Fibroblast of skin of right quadriceps (primary cell): ENCODE measurements at regions not wholly inside any gene's neighbourhood (a gene's known extent, or its start where the extent isn't known, plus 50 kb on each side); places are given as distances from the start of the nearest gene placed in this dataset.
"Not testable (repeated sequence)": the region's sequence is repeated elsewhere in the genome, so short reads cannot be mapped to it uniquely, and the experiment has no call there.

ENCODE experiments used
- DNase-seq: peaks from one replicate; pipeline ENCODE4 v3.0.0-alpha.2; 2013

- DNase-seq = no peak
Measured at GRCh38 chr17:70375813-70376770, 206.8 kb downstream of the KCNJ2 start.

- DNase-seq = no peak
Measured at GRCh38 chr17:70377654-70378053, 208.3 kb downstream of the KCNJ2 start.

GRCh38 chr17:70378076-70378475, 208.7 kb downstream of the KCNJ2 start:
- no peak for DNase-seq

GRCh38 chr17:70379945-70380344, 210.6 kb downstream of the KCNJ2 start:
- no peak for DNase-seq

GRCh38 chr17:70381916-70382315, 212.6 kb downstream of the KCNJ2 start:
- not testable (repeated sequence) for DNase-seq

GRCh38 chr17:70388326-70388725, 219.0 kb downstream of the KCNJ2 start:
- DNase-seq = no peak

GRCh38 chr17:70389232-70389757, 220.0 kb downstream of the KCNJ2 start:
- not testable (repeated sequence) for DNase-seq

GRCh38 chr17:70390049-70390448, 220.7 kb downstream of the KCNJ2 start:
- no peak for DNase-seq

GRCh38 chr17:70394473-70395232, 225.3 kb downstream of the KCNJ2 start:
- DNase-seq = no peak

GRCh38 chr17:70405492-70406220, 236.3 kb downstream of the KCNJ2 start:
- peak; percentile 97 for DNase-seq

- DNase-seq = peak; percentile 29
Measured at GRCh38 chr17:70407506-70407905, 238.2 kb downstream of the KCNJ2 start.

GRCh38 chr17:70408768-70409167, 239.4 kb downstream of the KCNJ2 start:
- DNase-seq = no peak

- DNase-seq = no peak
Measured at GRCh38 chr17:70414300-70414699, 245.0 kb downstream of the KCNJ2 start.

GRCh38 chr17:70420861-70421445, 251.6 kb downstream of the KCNJ2 start:
- peak; percentile 34 for DNase-seq

GRCh38 chr17:70422862-70423261, 253.5 kb downstream of the KCNJ2 start:
- no peak for DNase-seq

- no peak for DNase-seq
Measured at GRCh38 chr17:70423562-70423961, 254.2 kb downstream of the KCNJ2 start.

GRCh38 chr17:70426752-70427151, 257.4 kb downstream of the KCNJ2 start:
- DNase-seq = no peak

- DNase-seq = no peak
Measured at GRCh38 chr17:70434536-70435490, 265.5 kb downstream of the KCNJ2 start.

GRCh38 chr17:70437656-70438055, 268.3 kb downstream of the KCNJ2 start:
- DNase-seq = no peak

GRCh38 chr17:70446446-70446845, 277.1 kb downstream of the KCNJ2 start:
- no peak for DNase-seq

- no peak for DNase-seq
Measured at GRCh38 chr17:70447588-70447987, 278.3 kb downstream of the KCNJ2 start.
